GM18520 (cell line): ENCODE measurements at regions not wholly inside any gene's neighbourhood (a gene's known extent, or its start where the extent isn't known, plus 50 kb on each side); places are given as distances from the start of the nearest gene placed in this dataset.

Experiments
- ATAC-seq: cut with Tn5 transposase; IDR thresholded peaks from one replicate; pipeline ENCODE4 v1.9.1; 2021; ENCODE audit not compliant: unreplicated experiment

DNA sequence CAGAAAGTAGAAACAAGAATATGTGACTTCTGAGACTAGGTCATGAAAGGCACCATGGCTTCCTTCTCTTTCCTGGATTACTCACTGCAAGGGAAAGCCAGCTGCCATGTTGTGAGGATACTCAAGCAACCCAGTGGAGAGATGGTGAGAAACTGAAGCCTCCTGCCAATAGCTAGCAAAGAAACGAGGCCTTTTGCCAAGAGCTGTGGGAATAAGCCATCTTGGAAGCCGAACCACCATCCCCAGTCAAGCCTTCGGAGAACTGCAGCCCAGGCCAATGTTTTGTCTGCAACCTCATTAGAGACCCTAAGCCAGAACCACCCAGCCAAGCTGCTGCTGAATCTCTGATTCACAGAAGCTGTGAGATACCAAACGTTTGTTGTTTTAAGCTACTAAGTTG lies 104.7 kb upstream of the CRHR1 start:
- no peak for ATAC-seq

DNA sequence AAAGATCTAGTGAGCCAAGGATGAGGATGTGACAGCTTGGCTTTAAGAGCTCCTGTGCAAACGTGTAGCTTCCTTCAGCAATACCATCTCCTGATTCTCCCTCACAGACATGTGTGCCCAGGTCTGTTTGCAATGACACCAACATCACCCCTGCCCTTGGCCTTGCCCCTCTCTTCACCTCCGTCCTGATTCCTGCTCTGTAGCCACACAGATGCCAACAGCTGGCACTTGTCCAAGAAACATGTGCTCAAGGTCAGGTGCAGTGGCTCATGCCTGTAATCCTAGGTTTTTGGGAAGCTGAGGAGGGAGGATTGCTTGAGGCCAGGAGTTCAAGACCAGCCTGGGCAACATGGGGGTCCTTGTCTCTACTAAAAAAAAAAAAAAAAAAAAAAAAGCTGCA lies 103.8 kb upstream of the CRHR1 start:
- ATAC-seq: no peak

DNA sequence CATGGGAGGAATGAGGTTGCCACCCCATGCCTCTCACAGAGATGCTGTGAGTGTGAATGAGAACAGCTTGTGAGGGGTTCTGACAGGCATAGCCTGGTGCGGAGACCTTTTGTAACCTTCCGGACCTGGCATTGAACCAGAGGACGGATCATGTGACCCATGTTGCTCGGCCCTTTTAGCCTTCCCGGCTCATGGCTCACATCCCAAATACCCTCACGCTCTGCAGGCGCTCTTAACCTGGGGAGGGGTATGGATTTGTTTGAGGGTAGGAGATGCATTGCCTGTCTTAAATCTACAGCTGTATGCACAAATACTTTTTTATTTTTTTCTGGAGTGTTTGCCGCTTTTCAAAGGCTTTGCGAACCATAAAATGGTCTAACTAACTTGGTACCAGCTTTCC lies 102.4 kb upstream of the CRHR1 start:
- ATAC-seq: no peak

DNA sequence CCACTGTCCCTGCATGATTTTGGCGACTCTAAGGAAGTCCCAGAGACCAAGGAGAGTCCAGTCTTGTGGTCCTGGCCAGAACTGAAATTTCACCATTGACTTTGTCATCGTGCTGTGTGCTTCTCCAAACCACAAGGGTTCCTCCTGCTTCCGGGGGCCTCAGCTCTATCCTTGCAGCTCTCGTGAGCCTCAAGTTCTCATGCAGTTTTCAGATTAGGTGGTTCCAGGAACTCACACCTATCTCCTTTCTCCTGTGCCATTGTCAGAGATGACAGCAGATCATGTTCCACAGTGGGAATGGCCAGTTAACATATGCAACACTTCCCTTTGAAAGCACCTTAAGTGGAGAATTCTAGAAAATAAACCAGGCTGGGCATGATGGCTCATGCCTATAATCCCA lies 97.9 kb upstream of the CRHR1 start:
- ATAC-seq: no peak

DNA sequence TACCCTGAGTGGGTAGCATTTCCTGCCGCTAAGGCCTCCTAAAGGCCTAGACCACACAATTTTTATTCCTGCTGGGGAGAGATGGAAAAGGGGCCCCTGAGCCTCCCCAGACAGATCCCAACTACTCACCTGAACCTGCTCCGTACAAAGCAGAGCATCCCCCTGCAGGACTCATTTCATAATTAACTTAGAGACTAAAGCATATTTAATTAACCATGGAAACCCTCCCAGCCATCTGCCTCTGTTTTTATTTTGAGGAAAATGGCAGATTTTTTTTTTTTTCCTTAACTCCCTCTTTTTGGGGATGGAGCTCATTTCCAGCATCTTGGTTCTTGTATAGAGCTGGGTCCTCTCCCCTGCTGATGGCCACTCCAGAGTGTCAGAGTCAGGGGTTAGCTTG lies 96.5 kb upstream of the CRHR1 start:
- ATAC-seq: no peak

DNA sequence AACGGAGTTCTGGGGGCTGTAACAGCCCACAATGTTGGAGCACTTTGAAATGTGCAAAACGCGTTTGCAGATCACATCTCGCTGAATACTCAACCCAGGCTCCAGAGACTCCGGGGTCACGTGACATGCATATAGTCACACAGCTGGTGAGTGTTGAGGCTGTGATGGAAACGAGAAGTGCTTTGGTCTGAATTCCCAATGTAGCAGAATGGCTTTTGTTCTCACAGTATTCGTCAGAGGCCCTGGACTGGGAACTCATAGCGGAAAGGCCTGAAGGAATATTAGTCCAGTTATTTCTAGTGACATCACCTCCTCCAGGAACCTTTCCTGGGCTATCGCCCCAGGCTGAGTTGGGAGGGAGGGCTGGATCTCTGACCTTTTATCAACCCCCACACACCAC lies 95.8 kb upstream of the CRHR1 start:
- ATAC-seq: no peak

DNA sequence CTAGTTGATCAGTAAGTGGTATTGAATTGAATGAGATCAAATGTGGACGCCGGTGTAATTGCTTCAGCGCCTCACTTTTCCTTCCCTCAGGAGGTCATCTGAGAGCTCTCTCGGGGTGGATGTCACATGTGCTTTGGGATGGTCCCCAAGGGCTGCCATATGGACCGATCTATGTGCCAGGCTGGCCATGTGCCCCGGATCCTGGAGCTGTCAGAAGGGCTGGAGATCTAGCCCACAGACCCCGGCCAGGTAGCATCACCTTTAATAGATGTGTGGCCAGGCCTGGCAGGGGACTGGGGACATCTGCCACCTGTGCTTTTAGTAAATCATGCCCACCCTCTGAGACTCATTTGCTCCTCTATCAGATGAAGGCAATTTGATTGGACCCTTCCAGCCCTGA lies 95.3 kb upstream of the CRHR1 start:
- no peak for ATAC-seq

DNA sequence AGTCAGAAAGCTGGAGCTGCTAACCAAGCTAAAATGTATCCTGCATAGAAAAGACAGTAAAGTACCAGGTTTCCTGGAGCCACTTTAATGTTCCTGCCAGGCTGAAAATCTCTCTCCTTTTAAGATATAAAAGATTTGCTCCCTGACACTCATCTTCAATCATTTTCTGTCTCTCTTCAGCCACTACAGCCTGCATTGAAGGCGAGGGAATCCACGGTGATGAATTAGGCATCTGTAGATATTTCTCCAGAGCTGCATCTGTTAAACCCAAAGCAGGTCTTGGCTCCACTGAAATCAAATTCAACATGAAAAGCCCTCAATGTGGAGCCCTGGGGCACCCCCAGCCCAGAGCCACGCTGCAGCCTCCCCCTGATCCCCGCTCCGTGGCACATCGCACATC lies 94.7 kb upstream of the CRHR1 start:
- ATAC-seq: no peak

DNA sequence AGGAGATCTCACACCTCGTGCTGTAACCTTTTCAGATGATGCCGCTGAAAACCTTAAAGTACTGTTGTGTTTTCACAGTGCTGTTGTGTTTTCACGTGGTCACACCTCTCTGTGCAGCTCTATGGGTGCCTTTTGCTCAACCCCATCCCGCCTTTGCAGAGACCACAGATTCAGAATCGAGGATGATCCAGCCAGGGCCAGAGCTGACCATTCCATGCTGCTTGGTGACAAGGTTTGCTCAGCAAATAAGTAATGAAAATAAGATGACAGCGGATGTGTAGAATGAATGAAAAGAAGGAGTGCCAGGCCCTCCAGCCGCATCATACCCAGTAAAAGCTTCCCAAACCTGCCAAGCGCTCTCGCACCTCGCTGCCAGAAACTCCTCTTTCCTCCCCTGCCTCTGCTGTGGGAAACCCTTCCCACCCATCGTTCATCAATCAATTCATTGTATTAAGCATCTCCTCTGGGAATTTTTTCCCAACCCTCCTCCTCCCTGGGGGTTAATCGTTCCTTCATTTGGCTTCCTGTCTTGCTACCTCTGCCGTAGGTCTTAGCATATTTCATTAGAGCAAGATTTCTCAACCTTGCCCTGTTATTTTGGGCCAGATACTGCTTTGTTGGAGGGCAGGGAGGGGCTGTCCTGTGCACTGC lies 93.4 kb upstream of the CRHR1 start:
- ATAC-seq: no peak

DNA sequence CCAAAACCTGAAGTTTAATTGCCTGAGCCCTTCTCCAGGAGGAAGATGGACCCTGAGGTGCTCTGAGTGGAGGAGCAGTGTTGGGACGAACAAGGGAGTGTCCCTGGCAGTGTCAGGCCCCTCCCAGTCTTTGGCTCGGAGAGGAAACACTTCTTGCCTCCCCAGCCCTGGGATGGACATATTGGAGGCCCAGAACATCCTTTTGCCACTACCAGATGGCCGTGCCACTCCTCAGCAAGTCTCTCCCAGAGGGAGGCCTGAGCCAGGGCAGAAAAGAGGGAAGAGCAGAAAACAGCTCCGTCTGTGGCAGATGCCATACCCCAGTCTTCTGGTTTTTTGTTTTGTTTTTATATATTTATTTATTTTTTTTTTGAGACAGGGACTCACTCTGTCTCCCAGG lies 91.5 kb upstream of the CRHR1 start:
- ATAC-seq: no peak

DNA sequence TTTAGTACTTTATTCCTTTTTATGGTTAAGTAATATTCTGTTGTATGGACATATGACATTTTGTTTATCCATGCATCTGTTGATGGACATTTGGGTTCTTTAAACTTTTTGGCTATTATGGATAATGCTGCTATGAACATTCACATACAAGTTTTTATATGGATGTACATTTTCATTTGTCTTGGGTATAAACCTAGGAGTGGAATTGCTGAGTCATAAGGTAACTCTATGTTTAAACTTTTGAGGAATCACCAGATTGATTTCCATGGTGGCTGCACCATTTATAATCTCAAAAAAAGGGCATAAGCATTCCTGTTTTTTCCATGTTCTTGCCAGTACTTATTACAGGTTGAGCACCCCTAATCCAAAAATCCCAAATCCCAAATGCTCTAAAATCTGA lies 90.3 kb upstream of the CRHR1 start:
- no peak for ATAC-seq

DNA sequence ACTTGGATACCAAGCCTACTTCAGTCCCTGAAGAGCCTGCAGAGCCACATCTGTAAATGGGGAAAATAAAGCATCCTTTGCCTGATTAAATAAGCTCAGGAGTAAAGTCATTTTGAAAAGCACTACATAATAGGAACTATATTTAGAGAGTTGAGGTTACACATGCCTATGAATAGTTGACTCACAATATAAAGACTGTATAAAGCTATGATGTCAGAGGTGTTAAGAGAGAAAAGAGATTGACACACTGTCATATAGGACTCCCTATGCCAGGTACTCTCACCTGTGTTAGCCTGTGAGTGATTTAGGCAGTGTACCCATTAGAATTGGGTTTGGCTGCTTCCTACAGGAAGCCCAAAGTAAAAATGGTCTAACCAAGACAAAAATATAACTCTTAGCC lies 87.7 kb upstream of the CRHR1 start:
- no peak for ATAC-seq

DNA sequence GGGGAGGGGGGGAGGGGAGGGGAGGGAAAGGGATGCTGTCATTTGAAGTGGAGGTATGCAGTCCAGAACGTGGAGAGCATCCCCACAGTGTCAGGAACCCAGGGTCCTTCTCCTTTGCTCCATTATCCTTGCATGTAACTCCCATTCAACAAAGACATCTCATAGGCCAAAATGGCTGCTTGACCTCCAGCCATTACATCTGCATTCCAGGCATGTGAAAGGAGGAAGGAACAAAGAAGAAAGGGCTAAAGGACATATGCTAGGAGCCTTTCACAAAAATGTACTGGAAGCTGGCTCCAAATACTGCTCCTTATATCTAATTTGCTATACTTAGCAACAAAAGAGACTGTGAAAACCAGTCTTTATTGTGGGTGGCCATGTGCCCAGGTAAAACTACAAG lies 87.0 kb upstream of the CRHR1 start:
- ATAC-seq: no peak

DNA sequence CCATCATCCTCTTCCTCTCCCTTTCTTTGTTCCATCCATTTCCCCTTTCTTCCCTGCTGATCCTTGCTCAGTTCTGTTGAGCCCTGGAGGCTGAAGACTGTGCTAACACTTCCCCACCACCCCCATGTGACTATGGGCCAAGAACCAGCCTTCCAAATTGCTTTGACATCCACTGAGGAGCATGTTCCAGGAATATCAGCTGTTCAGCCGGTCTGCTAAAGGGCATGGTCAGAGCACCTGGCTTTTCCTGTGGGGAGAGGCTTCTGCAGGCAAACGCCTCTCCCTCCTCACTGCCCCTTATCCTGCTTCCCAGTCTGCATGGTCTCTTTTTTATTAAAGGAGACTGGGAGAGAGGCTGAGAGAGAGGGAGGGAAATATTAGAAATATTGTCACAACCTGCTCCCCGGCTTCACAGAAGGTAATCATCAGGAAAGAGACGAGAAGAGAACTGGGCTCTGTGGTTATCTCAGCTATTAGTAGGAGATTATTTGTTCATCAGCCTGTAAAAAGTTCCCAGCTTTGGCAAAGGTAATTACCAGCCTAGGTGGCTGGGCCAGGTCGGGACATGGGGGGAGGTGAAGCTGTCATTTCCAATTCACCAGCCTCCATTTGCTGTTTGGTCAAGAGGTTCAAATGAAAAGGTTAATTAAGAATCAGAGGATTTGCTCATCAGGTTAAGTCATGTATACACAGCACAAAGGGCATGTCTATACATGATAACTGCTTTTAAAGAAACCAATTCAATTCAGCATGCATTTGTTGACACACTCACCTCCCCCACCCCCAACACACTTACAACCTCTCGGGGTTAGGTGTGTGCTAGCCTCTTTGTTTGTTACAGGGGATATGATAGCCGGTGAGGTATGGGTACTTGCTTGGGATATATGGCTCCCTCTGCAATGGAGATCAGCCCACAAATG lies 83.7 kb upstream of the CRHR1 start:
- ATAC-seq: no peak

DNA sequence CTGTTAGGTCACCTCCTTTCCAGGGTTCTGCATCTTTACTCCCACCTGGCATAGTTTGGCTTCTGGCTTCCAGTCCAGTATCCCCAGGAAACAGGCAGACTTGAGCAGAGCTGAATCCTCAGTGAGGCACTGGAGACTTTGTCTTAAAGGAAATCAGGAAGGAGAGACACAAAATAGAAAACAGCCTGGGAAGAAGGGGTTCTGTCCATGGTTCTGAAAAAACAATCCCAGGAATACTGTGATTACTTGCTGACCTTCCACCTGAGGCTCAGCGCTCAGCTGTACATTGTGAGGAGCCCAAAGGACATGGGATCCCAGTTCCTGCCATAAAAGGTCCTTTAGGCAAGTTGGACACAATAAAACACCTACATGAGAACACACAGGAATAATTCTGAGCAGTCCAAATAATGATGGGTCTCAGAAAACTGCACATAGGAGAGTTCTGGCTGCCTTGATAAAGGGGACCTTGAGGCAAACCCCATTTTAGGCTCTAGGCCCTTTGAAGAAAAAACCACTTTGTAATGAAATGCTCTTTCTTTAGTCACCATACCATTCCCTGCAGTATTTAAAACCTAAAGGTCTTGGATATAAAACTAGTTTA lies 81.4 kb upstream of the CRHR1 start:
- no peak for ATAC-seq

DNA sequence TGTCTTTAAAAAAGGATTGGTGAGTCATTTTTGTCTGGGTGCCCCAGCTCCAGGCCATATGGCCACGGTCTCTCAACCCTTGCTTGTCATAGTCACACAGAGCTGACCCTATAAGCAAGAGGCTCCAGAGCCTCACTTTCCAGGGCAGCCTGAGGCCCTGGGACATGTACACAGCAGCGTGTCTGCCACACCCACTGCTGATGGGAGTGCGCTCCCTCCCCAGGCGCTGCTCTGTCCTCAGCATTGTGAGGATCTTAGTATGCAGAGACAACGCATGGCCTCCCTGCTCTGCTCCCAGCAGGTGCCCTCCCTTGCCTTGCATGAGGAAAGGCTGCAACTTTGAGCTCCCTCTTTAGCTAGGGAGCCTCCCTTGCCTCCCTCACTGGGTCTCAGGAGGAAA lies 80.8 kb upstream of the CRHR1 start:
- ATAC-seq: no peak

DNA sequence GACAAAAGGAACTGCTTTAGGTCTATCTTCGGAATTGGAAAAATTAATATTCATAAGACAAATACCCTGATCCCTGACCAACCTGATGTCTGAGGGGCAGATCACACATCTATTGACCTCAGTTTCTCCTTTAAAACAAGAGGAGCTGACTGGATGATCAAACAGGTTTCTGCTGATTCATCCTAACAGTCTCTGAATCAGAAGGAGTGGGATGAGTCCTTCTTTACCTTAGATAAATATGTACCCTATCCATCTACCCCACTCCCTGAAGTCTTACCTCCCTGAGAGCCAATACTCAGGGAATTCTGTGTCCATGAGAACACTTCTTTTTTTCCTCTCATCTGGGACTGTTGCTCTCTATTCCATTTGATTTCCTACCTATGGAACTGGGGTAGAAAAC lies 80.3 kb upstream of the CRHR1 start:
- no peak for ATAC-seq

DNA sequence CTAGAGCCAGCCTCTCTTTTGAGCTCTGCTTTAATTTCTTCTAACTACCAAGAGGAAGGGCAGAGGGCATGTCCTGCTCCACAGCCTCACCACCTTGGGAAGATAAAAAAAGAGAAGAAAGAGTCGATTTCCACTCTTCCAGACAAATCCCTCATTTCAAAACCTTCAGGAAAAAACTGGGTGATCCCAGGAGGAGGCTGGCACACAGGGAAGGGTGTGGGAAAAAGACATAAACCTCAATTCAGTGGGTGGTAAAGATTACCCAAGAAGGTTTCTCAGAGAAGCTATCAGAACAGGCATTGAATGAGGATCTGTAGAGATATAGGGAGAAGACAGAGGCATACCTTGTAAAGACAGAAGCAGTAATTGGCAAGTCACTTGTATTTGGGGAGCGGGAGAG lies 79.9 kb upstream of the CRHR1 start:
- ATAC-seq: no peak

DNA sequence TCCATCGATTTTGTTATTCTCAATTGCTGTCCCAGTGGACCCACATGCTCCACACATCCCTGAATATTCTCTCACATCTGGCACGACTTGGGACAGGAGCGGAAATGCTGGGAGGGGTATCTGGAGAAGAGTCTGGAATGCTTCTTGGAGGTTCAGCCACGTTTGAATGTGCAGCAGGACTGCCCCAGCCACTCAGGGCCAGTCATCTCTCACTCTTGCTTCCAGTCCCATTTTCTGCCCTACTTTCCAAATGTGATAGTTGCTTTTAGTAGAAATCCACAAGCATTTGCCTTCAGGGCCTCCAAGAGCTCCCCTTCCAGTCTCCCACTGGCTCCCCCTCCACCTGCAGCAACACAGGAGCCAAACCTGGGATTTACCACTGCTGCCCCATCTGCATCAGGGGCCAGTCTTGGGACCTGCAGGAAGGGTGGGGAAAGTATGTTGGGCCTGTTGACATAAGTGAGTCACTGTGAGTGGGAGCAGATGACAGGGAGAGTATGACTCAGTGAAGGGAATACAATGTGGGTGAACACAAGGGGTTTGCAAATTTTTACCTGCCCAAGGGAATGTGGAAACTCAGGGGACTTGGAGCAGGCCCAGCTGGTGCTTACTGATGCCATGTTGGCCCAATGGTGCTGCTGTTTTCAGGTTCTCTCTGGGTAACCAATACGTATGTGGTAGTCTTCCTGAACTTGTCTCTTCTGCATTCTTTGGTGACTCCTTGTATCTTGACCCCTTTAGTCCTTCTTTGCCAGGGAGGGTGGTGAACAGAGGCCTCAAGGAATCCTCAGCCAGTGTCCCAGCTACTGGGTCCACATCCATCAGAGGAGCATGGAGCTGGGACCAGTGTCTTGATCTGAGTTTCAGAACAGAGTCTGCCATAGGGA lies 78.8 kb upstream of the CRHR1 start:
- ATAC-seq: no peak

DNA sequence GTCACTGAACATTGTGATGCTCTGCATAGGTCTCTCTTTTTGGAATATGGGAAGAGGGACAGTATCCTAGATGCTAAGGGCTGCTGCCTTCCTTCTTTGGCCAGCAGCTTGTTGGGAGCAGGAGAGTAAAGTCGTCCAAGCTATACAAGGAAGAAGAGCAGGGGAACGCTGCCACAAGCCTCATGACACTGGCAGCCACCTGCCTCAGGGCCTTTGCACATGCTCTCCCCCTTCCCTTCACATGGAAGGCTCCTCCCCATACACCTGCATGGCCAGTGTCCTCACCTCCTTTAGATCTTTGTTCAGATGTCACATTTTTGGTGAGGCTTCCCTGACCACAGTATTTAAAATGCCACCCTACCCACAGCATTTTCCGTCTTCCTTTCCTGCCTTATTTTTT lies 78.1 kb upstream of the CRHR1 start:
- no peak for ATAC-seq

DNA sequence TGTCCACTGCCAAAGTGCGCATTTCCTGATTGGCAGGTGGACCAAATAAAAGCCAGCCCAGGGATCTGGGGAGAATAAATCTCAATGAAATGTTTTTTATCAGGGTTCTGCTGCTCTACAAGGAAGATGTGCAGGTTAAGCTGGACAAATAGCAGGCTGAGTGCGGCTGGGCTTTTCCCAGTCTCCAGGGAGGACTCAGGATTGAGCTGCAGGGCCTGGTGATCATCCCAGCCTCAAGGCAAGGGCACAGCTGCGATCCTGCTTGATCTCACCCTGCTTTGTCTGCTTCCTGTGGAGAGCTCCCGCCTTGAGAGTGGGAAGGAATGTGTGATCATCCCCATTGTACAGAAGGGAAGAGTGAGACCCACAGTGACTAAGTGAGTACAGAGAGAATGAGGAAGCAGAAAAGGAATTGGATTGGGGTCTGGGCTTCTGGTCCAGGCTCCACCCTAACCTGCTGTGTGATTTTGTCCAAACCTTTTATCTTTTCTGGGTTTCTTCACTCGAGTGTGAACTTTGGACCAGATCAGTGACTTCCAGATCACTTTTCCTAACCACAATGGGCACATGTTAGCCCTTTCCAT lies 75.3 kb upstream of the CRHR1 start:
- ATAC-seq: no peak
